Ishikawa (cell line): ENCODE measurements at regions not wholly inside any gene's neighbourhood (a gene's known extent, or its start where the extent isn't known, plus 50 kb on each side); places are given as distances from the start of the nearest gene placed in this dataset.

Experiments used
- CREB1 ChIP-seq: IDR thresholded peaks from 2 replicates; pipeline ENCODE4 v1.6.1; 2012; ENCODE audit warnings: low read depth
- EGR1 ChIP-seq: IDR thresholded peaks from 2 replicates; pipeline ENCODE4 v1.6.1; 2012
- YY1 ChIP-seq: IDR thresholded peaks from 2 replicates; pipeline ENCODE4 v1.6.1; 2012; ENCODE audit warnings: low read depth
- TF ChIP-seq, protein P1 (sequence below): IDR thresholded peaks from 2 replicates; pipeline ENCODE4 v1.6.1; 2012; ENCODE audit warnings: low read depth, mild to moderate bottlenecking

DNA sequence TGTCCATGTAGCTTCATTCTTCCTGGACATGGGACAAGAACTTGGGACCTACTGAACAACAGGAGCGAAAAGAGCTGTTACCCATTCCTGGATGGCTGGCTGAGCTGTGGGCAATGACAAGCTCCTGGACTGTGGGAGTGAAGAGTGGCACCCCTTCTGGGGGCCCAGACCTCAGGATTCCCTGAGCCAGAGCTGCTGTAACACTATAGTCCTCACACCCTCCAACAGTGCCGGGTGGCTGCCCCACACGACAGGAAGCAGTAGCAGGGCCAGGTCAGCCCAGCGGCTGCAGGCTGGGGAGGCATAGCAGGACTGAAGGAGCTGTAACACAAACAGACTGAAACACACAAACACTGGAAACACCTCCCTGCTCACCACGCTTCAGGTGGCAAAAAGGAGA lies 169.7 kb upstream of the IRX2 start:
- TF ChIP-seq, protein P1, sequence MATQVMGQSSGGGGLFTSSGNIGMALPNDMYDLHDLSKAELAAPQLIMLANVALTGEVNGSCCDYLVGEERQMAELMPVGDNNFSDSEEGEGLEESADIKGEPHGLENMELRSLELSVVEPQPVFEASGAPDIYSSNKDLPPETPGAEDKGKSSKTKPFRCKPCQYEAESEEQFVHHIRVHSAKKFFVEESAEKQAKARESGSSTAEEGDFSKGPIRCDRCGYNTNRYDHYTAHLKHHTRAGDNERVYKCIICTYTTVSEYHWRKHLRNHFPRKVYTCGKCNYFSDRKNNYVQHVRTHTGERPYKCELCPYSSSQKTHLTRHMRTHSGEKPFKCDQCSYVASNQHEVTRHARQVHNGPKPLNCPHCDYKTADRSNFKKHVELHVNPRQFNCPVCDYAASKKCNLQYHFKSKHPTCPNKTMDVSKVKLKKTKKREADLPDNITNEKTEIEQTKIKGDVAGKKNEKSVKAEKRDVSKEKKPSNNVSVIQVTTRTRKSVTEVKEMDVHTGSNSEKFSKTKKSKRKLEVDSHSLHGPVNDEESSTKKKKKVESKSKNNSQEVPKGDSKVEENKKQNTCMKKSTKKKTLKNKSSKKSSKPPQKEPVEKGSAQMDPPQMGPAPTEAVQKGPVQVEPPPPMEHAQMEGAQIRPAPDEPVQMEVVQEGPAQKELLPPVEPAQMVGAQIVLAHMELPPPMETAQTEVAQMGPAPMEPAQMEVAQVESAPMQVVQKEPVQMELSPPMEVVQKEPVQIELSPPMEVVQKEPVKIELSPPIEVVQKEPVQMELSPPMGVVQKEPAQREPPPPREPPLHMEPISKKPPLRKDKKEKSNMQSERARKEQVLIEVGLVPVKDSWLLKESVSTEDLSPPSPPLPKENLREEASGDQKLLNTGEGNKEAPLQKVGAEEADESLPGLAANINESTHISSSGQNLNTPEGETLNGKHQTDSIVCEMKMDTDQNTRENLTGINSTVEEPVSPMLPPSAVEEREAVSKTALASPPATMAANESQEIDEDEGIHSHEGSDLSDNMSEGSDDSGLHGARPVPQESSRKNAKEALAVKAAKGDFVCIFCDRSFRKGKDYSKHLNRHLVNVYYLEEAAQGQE, result no peak
- no peak for TF ChIP-seq YY1
- no peak for TF ChIP-seq EGR1
- TF ChIP-seq CREB1, result no peak
